CD8-positive, alpha-beta memory T cell (primary cell): ENCODE measurements at regions not wholly inside any gene's neighbourhood (a gene's known extent, or its start where the extent isn't known, plus 50 kb on each side); places are given as distances from the start of the nearest gene placed in this dataset.

Experiments
- CTCF ChIA-PET: fragments of 350-600 bp; sonication (Branson Sonifier 250); formaldehyde crosslinking; loops from one replicate; lab custom pipeline; 2021; ENCODE audit warnings: antibody characterized with exemption; lab: Charles Lee
- POLR2A ChIA-PET: fragments of 350-600 bp; sonication (Branson Sonifier 250); formaldehyde crosslinking; loops from one replicate; lab custom pipeline; 2021; ENCODE audit warnings: antibody characterized with exemption; lab: Charles Lee
- DNase-seq, 5 donors: peaks; one replicate each; pipeline versions ENCODE4 v3.0.0 to v3.0.0-alpha.2; 2020 to 2022; ENCODE audit warnings: mixed read lengths in 1 of 5
- H3K27ac ChIP-seq: one replicate; pipeline ENCODE4 v1.7.0; 2013; ENCODE audit warnings: low read depth, mild to moderate bottlenecking, low read length, moderate library complexity
- H3K27me3 ChIP-seq: 2 replicates; pipeline ENCODE4 v1.7.0; 2013; ENCODE audit warnings: low read length, mild to moderate bottlenecking; ENCODE audit not compliant: insufficient read depth, poor library complexity, severe bottlenecking
- H3K36me3 ChIP-seq: 2 replicates; pipeline ENCODE4 v1.7.0; 2013; ENCODE audit warnings: mild to moderate bottlenecking, low read length, moderate library complexity; ENCODE audit not compliant: insufficient read depth
- H3K4me1 ChIP-seq: 2 replicates; pipeline ENCODE4 v1.7.0; 2013; ENCODE audit warnings: mild to moderate bottlenecking, low read length, moderate library complexity; ENCODE audit not compliant: insufficient read depth
- H3K4me3 ChIP-seq: 2 replicates; pipeline ENCODE4 v1.7.0; 2013; ENCODE audit warnings: mild to moderate bottlenecking, low read length
- H3K9me3 ChIP-seq: 2 replicates; pipeline ENCODE4 v1.7.0; 2013; ENCODE audit warnings: mild to moderate bottlenecking, low read length
- H3K27ac Mint-ChIP-seq, 8 donors: one replicate each; pipeline ENCODE4 v1.8.0; 2020 to 2021; ENCODE audit warnings: mixed read lengths in 8 of 8, mild to moderate bottlenecking in 6 of 8, inconsistent platforms in 3 of 8, moderate library complexity in 3 of 8
- H3K27me3 Mint-ChIP-seq, 2 donors: one replicate each; pipeline ENCODE4 v1.8.0; 2020 to 2021; ENCODE audit warnings: mixed read lengths in 2 of 2, mild to moderate bottlenecking in 1 of 2, moderate library complexity in 1 of 2
- H3K36me3 Mint-ChIP-seq, 3 donors: one replicate each; pipeline ENCODE4 v1.8.0; 2020 to 2021; ENCODE audit warnings: mixed read lengths in 3 of 3, inconsistent platforms in 1 of 3, mild to moderate bottlenecking in 1 of 3
- H3K4me1 Mint-ChIP-seq, 3 donors: one replicate each; pipeline ENCODE4 v1.8.0; 2020 to 2021; ENCODE audit warnings: mixed read lengths in 3 of 3, inconsistent platforms in 1 of 3, mild to moderate bottlenecking in 1 of 3
- H3K4me3 Mint-ChIP-seq, 7 donors: one replicate each; pipeline ENCODE4 v1.8.0; 2020 to 2021; ENCODE audit warnings: mixed read lengths in 7 of 7, mild to moderate bottlenecking in 6 of 7, moderate library complexity in 4 of 7, inconsistent platforms in 2 of 7
- H3K9me3 Mint-ChIP-seq, 5 donors: one replicate each; pipeline ENCODE4 v1.8.0; 2020 to 2022; ENCODE audit warnings: mixed read lengths in 5 of 5, mild to moderate bottlenecking in 3 of 5, moderate library complexity in 2 of 5, inconsistent platforms in 1 of 5

GRCh38 chr2:146867477-146867986, 977.3 kb upstream of the ACVR2A start:
- Histone ChIP-seq H3K27me3 (no peaks in the 10 kb centered on the region), H3K36me3 (no peaks in the 10 kb centered on the region), H3K4me3 (no peak overlapping the region), H3K9me3 (peaks cover 3% of the 10 kb centered on the region), H3K27ac (no peak overlapping the region), H3K4me1 (no peaks in the 10 kb centered on the region)
- no peak overlapping the region for H3K4me3 Mint-ChIP-seq
- no peak overlapping the region for H3K27ac Mint-ChIP-seq
- H3K36me3 Mint-ChIP-seq, result no peaks in the 10 kb centered on the region
- CTCF ChIA-PET, result no interaction called here
- no peaks in the 10 kb centered on the region for H3K27me3 Mint-ChIP-seq
- no peak for DNase-seq
- peaks cover 0 to 24% (median 4%) of the 10 kb centered on the region in 5 donors for H3K9me3 Mint-ChIP-seq
- no peaks in the 10 kb centered on the region for H3K4me1 Mint-ChIP-seq
- POLR2A ChIA-PET, result no interaction called here

DNA sequence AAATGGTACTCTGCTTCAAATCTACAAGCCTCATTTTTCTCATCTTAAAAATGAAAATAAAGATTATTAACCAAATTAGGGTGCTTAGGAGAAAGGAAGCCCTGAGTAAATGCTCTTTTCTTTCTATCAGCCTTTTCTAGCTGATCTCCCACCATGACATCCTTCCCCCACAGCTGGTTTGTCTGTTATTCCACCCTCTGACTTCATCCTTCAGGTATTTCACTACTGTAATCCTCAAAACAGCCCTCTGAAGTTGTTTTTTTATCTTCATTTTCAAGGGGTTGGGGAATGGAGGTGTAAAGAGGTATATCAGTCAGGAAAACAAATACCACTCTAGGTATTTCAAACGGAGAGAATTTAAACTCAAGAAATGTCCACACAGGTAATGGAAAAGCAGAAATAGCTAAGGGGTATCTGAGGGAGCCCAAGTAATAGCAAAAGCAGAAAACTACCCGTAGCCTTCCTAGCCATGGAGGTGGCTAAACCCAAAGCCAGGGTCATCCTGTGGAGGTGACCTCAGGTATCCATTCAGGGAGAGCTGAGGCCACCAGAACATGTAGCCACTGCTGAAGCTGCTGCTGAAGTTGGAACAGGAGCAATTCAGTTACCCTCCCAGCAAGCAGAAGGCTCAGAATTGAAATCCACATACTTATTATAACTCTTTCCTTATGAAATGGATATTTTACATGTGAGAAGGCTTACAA, 990.9 kb upstream of the ACVR2A start:
- Histone ChIP-seq H3K27me3 (no peaks in the 10 kb centered on the region), H3K9me3 (no peaks in the 10 kb centered on the region), H3K4me3 (no peak overlapping the region), H3K4me1 (no peaks in the 10 kb centered on the region), H3K36me3 (no peaks in the 10 kb centered on the region), H3K27ac (no peak overlapping the region)
- Mint-ChIP-seq H3K4me1 (no peaks in the 10 kb centered on the region), H3K9me3 (peaks cover 0 to 24% (median 2%) of the 10 kb centered on the region in 5 donors), H3K4me3 (no peak overlapping the region), H3K36me3 (no peaks in the 10 kb centered on the region), H3K27ac (no peak overlapping the region), H3K27me3 (no peaks in the 10 kb centered on the region)
- ChIA-PET CTCF (no interaction called here), POLR2A (no interaction called here)
- no peak for DNase-seq

DNA sequence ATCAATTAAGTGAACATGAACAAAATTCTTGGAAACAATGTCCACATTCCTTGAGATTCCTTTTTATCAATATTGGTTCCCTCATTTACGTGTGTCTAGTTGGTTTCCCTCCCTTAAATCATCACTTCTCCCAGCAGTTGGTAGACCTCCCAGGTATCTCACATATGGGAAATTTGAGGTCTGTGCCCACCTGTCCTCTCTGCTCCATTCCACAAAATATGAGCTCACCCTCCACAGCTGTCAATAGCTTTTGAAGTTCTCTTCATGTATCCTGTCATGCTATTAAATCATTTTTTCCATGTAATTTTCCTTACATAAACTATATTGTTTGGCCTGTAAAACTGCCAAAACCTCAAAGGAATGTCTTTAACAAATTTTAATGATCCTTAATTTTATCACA, 992.2 kb upstream of the ACVR2A start:
- no peaks in the 10 kb centered on the region for H3K4me1 ChIP-seq
- no peak overlapping the region for H3K27ac ChIP-seq
- no peak for DNase-seq
- Mint-ChIP-seq H3K4me1 (no peaks in the 10 kb centered on the region), H3K36me3 (no peaks in the 10 kb centered on the region), H3K9me3 (peaks cover 0 to 20% (median 2%) of the 10 kb centered on the region in 5 donors), H3K27me3 (no peaks in the 10 kb centered on the region), H3K4me3 (no peak overlapping the region), H3K27ac (no peak overlapping the region)
- CTCF ChIA-PET, result no interaction called here
- POLR2A ChIA-PET, result no interaction called here
- no peak overlapping the region for H3K4me3 ChIP-seq
- no peaks in the 10 kb centered on the region for H3K36me3 ChIP-seq
- no peaks in the 10 kb centered on the region for H3K27me3 ChIP-seq
- no peaks in the 10 kb centered on the region for H3K9me3 ChIP-seq

- no peak overlapping the region for H3K27ac Mint-ChIP-seq
- H3K9me3 Mint-ChIP-seq, result peaks cover 0 to 16% (median 0%) of the 10 kb centered on the region in 5 donors
- POLR2A ChIA-PET, result no interaction called here
- Histone ChIP-seq H3K36me3 (no peaks in the 10 kb centered on the region), H3K9me3 (no peaks in the 10 kb centered on the region), H3K27ac (no peak overlapping the region), H3K27me3 (no peaks in the 10 kb centered on the region), H3K4me1 (no peaks in the 10 kb centered on the region), H3K4me3 (no peak overlapping the region)
- no peaks in the 10 kb centered on the region for H3K4me1 Mint-ChIP-seq
- CTCF ChIA-PET, result no interaction called here
- H3K4me3 Mint-ChIP-seq, result no peak overlapping the region
- no peaks in the 10 kb centered on the region for H3K27me3 Mint-ChIP-seq
- no peak for DNase-seq
- H3K36me3 Mint-ChIP-seq, result no peaks in the 10 kb centered on the region
Measured at GRCh38 chr2:146850746-146851145, 994.1 kb upstream of the ACVR2A start.

- Histone ChIP-seq H3K9me3 (no peaks in the 10 kb centered on the region), H3K36me3 (no peaks in the 10 kb centered on the region), H3K4me1 (no peaks in the 10 kb centered on the region), H3K4me3 (no peak overlapping the region), H3K27me3 (no peaks in the 10 kb centered on the region), H3K27ac (no peak overlapping the region)
- Mint-ChIP-seq H3K4me3 (no peak overlapping the region), H3K4me1 (no peaks in the 10 kb centered on the region), H3K36me3 (no peaks in the 10 kb centered on the region), H3K9me3 (peaks cover 0 to 14% (median 0%) of the 10 kb centered on the region in 5 donors), H3K27me3 (no peaks in the 10 kb centered on the region), H3K27ac (no peak overlapping the region)
- POLR2A ChIA-PET, result no interaction called here
- DNase-seq, result no peak
- CTCF ChIA-PET, result no interaction called here
Measured at GRCh38 chr2:146847846-146848245, 997.0 kb upstream of the ACVR2A start.

DNA sequence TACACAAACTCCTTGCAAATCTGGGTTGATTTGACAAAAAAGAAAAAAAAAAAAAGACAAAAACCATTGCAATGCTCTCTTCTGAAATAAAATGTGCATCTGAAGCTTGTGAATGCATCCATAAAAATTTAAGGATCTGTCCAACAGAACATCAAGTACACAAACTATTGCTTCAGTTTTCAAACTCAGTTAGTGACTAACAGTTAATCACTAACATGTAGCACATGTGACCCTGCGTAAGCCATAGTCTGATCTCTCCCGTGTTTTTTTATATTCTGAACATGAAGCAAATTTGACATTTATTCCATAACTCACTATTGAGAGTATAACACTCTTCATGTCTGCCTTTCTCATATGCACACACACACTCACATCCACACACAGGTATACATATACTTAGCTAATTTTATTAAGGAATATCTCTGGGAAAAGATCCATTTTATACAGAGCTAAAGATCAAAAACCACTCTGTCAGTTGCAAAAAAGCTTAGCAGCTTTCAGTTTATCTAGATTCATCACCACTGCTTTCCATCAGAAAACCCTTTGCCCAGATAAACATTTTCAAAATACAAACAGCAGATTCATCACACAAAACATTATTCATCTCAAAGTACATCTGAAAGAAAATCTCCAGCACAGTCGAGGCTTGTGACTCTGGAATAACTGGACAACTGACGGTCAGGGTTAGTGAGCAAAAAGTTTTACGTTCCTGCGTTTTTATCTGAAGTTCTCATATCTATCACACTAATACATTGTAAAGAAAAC, 1000.4 kb upstream of the ACVR2A start:
- no peaks in the 10 kb centered on the region for H3K36me3 Mint-ChIP-seq
- peak overlapping the region in 1 of 8 donors; percentile 9 for H3K27ac Mint-ChIP-seq
- Histone ChIP-seq H3K4me1 (no peaks in the 10 kb centered on the region), H3K27ac (no peak overlapping the region), H3K4me3 (no peak overlapping the region), H3K9me3 (no peaks in the 10 kb centered on the region), H3K27me3 (no peaks in the 10 kb centered on the region), H3K36me3 (no peaks in the 10 kb centered on the region)
- no peaks in the 10 kb centered on the region for H3K27me3 Mint-ChIP-seq
- no peak overlapping the region for H3K4me3 Mint-ChIP-seq
- ChIA-PET CTCF (no interaction called here), POLR2A (no interaction called here)
- no peak for DNase-seq
- H3K4me1 Mint-ChIP-seq, result no peaks in the 10 kb centered on the region
- H3K9me3 Mint-ChIP-seq, result peaks cover 0 to 11% (median 0%) of the 10 kb centered on the region in 5 donors

DNA sequence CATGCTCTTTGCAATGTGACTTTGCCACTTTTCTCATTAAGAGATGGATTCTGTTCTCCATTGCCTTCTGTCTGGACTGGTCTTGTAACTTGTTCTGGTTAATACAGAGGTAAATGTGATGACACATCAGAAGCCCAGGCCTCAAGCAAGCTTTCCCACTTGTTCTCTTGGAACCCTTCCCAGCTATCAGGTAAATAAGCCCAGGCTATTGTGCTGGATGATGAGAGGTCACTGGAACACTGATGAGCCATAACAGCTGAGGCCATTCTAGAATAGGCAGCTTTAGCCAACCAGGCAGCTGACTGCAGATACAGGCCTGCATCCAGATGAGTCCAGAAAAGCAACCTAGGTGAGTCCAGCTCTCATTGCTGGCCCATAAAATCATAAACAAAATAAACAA, 1007.0 kb upstream of the ACVR2A start:
- H3K27me3 Mint-ChIP-seq, result no peaks in the 10 kb centered on the region
- H3K9me3 Mint-ChIP-seq, result peaks cover 0 to 16% (median 3%) of the 10 kb centered on the region in 5 donors
- Histone ChIP-seq H3K27me3 (no peaks in the 10 kb centered on the region), H3K36me3 (no peaks in the 10 kb centered on the region), H3K4me1 (no peaks in the 10 kb centered on the region), H3K4me3 (no peak overlapping the region), H3K27ac (no peak overlapping the region), H3K9me3 (no peaks in the 10 kb centered on the region)
- H3K4me3 Mint-ChIP-seq, result no peak overlapping the region
- ChIA-PET CTCF (interaction anchor here (1.1 to 1.4 kb wide), 2 partner anchors 11 to 20 kb away, joined by 3 to 4 read pairs; no protein-coding TSS in a partner anchor), POLR2A (no interaction called here)
- H3K4me1 Mint-ChIP-seq, result no peaks in the 10 kb centered on the region
- no peak for DNase-seq
- no peak overlapping the region for H3K27ac Mint-ChIP-seq
- no peaks in the 10 kb centered on the region for H3K36me3 Mint-ChIP-seq

- CTCF ChIA-PET, result interaction anchor here (1.4 kb wide), 1 partner anchor 12 kb away, joined by 4 read pairs; no protein-coding TSS in a partner anchor
- Mint-ChIP-seq H3K4me3 (no peak overlapping the region), H3K4me1 (no peaks in the 10 kb centered on the region), H3K9me3 (peaks cover 0 to 12% (median 4%) of the 10 kb centered on the region in 5 donors), H3K27ac (no peak overlapping the region), H3K36me3 (no peaks in the 10 kb centered on the region), H3K27me3 (no peaks in the 10 kb centered on the region)
- Histone ChIP-seq H3K4me1 (no peaks in the 10 kb centered on the region), H3K36me3 (no peaks in the 10 kb centered on the region), H3K27me3 (no peaks in the 10 kb centered on the region), H3K4me3 (no peak overlapping the region), H3K27ac (no peak overlapping the region), H3K9me3 (no peaks in the 10 kb centered on the region)
- POLR2A ChIA-PET, result no interaction called here
- DNase-seq, result no peak
Measured at GRCh38 chr2:146826388-146826787, 1018.4 kb upstream of the ACVR2A start.
